ENCODE measurements at regions not wholly inside any gene's neighbourhood (a gene's known extent, or its start where the extent isn't known, plus 50 kb on each side); places are given as distances from the start of the nearest gene placed in this dataset.

GRCh38 chr9:95771556-95772246 is 103.8 kb upstream of the ERCC6L2 start (continued):
- TF ChIP-seq ZNF264 (CRISPR knock-in tag; IDR thresholded peaks at IDR 0.05) (no peak), ZNF546 (CRISPR knock-in tag; conservative IDR thresholded peaks at IDR 0.05) (peak; percentile 74; the same call in 1 of the 2 replicates), GABPA (IDR thresholded peaks at IDR 0.05; ENCODE audit: low read depth, low read length) (no peak), GABPA (CRISPR knock-in tag; IDR thresholded peaks at IDR 0.05; ENCODE audit: low read depth) (no peak), TERF1 (CRISPR knock-in tag; IDR thresholded peaks at IDR 0.05) (no peak), ETS1 (CRISPR knock-in tag; IDR thresholded peaks at IDR 0.05) (no peak), PHF21A (CRISPR knock-in tag; IDR thresholded peaks at IDR 0.05) (peak; percentile 45; the same call in 1 of the 2 replicates), ZNF136 (CRISPR knock-in tag; IDR thresholded peaks at IDR 0.05; ENCODE audit: low read depth) (no peak), SKI (IDR thresholded peaks at IDR 0.05; ENCODE audit: partially characterized antibody) (peak; percentile 30)
- TF ChIP-seq, protein P1, sequence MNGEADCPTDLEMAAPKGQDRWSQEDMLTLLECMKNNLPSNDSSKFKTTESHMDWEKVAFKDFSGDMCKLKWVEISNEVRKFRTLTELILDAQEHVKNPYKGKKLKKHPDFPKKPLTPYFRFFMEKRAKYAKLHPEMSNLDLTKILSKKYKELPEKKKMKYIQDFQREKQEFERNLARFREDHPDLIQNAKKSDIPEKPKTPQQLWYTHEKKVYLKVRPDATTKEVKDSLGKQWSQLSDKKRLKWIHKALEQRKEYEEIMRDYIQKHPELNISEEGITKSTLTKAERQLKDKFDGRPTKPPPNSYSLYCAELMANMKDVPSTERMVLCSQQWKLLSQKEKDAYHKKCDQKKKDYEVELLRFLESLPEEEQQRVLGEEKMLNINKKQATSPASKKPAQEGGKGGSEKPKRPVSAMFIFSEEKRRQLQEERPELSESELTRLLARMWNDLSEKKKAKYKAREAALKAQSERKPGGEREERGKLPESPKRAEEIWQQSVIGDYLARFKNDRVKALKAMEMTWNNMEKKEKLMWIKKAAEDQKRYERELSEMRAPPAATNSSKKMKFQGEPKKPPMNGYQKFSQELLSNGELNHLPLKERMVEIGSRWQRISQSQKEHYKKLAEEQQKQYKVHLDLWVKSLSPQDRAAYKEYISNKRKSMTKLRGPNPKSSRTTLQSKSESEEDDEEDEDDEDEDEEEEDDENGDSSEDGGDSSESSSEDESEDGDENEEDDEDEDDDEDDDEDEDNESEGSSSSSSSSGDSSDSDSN (CRISPR knock-in tag; IDR thresholded peaks at IDR 0.05) = peak; percentile 49; the same call in 1 of the 2 replicates
- TF ChIP-seq, protein P2, sequence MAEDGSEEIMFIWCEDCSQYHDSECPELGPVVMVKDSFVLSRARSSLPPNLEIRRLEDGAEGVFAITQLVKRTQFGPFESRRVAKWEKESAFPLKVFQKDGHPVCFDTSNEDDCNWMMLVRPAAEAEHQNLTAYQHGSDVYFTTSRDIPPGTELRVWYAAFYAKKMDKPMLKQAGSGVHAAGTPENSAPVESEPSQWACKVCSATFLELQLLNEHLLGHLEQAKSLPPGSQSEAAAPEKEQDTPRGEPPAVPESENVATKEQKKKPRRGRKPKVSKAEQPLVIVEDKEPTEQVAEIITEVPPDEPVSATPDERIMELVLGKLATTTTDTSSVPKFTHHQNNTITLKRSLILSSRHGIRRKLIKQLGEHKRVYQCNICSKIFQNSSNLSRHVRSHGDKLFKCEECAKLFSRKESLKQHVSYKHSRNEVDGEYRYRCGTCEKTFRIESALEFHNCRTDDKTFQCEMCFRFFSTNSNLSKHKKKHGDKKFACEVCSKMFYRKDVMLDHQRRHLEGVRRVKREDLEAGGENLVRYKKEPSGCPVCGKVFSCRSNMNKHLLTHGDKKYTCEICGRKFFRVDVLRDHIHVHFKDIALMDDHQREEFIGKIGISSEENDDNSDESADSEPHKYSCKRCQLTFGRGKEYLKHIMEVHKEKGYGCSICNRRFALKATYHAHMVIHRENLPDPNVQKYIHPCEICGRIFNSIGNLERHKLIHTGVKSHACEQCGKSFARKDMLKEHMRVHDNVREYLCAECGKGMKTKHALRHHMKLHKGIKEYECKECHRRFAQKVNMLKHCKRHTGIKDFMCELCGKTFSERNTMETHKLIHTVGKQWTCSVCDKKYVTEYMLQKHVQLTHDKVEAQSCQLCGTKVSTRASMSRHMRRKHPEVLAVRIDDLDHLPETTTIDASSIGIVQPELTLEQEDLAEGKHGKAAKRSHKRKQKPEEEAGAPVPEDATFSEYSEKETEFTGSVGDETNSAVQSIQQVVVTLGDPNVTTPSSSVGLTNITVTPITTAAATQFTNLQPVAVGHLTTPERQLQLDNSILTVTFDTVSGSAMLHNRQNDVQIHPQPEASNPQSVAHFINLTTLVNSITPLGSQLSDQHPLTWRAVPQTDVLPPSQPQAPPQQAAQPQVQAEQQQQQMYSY (CRISPR knock-in tag; IDR thresholded peaks at IDR 0.05) = no peak
- TF ChIP-seq, protein P3, sequence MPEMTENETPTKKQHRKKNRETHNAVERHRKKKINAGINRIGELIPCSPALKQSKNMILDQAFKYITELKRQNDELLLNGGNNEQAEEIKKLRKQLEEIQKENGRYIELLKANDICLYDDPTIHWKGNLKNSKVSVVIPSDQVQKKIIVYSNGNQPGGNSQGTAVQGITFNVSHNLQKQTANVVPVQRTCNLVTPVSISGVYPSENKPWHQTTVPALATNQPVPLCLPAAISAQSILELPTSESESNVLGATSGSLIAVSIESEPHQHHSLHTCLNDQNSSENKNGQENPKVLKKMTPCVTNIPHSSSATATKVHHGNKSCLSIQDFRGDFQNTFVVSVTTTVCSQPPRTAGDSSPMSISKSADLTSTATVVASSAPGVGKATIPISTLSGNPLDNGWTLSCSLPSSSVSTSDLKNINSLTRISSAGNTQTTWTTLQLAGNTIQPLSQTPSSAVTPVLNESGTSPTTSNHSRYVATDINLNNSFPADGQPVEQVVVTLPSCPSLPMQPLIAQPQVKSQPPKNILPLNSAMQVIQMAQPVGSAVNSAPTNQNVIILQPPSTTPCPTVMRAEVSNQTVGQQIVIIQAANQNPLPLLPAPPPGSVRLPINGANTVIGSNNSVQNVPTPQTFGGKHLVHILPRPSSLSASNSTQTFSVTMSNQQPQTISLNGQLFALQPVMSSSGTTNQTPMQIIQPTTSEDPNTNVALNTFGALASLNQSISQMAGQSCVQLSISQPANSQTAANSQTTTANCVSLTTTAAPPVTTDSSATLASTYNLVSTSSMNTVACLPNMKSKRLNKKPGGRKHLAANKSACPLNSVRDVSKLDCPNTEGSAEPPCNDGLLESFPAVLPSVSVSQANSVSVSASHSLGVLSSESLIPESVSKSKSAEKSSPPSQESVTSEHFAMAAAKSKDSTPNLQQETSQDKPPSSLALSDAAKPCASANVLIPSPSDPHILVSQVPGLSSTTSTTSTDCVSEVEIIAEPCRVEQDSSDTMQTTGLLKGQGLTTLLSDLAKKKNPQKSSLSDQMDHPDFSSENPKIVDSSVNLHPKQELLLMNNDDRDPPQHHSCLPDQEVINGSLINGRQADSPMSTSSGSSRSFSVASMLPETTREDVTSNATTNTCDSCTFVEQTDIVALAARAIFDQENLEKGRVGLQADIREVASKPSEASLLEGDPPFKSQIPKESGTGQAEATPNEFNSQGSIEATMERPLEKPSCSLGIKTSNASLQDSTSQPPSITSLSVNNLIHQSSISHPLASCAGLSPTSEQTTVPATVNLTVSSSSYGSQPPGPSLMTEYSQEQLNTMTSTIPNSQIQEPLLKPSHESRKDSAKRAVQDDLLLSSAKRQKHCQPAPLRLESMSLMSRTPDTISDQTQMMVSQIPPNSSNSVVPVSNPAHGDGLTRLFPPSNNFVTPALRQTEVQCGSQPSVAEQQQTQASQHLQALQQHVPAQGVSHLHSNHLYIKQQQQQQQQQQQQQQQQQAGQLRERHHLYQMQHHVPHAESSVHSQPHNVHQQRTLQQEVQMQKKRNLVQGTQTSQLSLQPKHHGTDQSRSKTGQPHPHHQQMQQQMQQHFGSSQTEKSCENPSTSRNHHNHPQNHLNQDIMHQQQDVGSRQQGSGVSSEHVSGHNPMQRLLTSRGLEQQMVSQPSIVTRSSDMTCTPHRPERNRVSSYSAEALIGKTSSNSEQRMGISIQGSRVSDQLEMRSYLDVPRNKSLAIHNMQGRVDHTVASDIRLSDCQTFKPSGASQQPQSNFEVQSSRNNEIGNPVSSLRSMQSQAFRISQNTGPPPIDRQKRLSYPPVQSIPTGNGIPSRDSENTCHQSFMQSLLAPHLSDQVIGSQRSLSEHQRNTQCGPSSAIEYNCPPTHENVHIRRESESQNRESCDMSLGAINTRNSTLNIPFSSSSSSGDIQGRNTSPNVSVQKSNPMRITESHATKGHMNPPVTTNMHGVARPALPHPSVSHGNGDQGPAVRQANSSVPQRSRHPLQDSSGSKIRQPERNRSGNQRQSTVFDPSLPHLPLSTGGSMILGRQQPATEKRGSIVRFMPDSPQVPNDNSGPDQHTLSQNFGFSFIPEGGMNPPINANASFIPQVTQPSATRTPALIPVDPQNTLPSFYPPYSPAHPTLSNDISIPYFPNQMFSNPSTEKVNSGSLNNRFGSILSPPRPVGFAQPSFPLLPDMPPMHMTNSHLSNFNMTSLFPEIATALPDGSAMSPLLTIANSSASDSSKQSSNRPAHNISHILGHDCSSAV (CRISPR knock-in tag; IDR thresholded peaks at IDR 0.05; ENCODE audit: borderline replicate concordance) = 0 out of 2 replicates have a peak, but pooled peaks have one; percentile 32

All from HepG2 (cell line).